HG03066 (cell line): ENCODE measurements at regions not wholly inside any gene's neighbourhood (a gene's known extent, or its start where the extent isn't known, plus 50 kb on each side); places are given as distances from the start of the nearest gene placed in this dataset.
"Not testable (repeated sequence)": the region's sequence is repeated elsewhere in the genome, so short reads cannot be mapped to it uniquely, and the experiment has no call there.

Experiments used
- ATAC-seq: cut with Tn5 transposase; IDR thresholded peaks from one replicate; pipeline ENCODE4 v1.9.1; 2021; ENCODE audit warnings: low read depth; ENCODE audit not compliant: unreplicated experiment

DNA sequence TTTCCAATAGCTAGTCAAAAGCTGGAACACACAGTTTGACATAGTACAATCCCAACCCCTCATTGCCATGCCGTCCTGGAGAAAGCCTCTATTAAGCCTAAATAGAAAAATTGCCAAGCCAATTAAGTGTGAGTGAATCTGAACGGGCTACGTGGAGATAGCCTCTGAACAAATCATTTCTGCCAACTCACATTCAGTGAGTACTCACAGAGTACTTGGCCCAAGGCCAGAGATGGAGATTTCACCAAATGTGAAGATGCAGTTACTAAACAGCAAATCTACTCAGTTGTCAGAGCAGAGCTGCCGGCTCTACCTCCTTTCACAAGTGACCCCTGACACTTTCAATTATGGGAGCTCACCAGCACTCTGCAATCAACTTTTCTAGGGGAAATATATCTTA lies 350.0 kb downstream of the GALC start:
- ATAC-seq = no peak

- ATAC-seq = no peak
These were observed 352.4 kb downstream of the GALC start for GRCh38 chr14:87640553-87640952.

- ATAC-seq = no peak
These were observed 354.8 kb downstream of the GALC start for GRCh38 chr14:87638196-87638595.

DNA sequence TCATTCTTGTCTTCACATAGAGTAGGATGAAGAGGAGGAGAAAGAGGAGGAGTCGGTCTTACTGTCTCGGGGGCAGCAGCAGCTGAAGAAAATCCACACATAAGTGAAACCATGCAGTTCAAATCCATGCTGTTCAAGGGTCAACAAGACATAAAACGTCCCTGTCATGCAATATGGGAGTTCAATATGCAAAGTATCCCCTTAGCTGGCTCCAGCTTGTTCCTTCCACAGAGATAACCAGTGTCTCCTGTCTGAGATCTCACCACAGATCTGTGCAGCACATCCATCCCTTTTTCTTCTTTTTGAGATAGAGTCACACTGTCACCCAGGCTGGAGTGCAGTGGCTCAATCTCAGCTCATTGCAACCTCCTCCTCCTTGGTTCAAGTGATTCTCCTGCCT lies 357.5 kb downstream of the GALC start:
- no peak for ATAC-seq

DNA sequence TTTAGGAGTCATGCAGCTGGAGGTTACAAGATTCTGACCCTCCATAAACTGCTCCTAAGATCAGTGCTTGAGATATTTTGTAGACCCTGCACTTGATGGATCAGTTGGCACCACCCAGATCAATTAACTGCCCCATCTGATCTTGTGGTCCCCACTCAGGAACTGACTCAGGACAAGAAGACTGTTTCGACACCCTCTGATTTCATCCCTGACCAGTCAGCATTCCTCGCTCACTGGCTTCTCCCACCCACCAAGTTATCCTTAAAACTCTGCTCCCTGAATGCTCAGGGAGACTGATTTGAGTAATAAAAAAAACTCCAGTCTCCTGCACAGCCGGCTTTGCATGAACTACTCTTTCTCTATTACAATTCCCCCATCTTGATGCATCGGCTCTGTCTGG lies 360.2 kb downstream of the GALC start:
- no peak for ATAC-seq

DNA sequence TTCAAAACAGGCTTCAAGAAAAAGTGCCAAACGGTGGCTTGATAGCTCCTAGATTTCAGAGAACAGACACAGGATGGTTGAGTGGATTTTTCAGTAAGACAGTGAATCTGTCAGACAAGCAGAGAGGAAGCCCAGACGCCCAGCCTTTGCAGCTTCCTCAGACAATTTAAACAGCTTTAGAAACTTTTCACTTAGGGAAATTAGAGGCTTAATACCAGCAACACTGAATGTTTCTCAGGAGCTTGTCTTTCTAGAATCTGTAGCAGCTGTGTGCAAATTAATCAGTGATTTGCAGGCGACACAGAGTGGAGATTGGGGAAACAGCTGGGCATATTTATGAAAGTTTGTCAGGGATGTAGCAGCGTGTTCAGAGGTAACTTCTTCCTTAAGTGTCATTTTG lies 362.1 kb downstream of the GALC start:
- ATAC-seq = no peak

DNA sequence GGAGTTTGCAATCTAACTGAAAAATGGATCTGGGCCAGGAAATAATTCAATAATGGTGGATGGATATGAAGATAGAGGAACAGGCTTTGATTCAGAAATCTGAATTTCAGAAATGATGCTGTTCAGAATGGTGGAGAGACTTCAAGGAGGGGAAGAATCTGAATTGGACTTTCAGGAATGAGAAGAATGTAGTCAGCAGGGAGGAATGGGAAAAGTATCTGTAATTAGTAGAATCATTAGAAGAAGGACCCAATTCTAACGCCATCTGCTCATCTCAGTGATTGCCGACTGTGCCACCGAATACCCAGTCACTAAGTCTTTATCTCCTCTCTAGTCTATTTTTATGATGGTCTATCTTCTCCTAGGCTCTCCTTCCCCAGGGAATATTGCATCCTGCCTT lies 363.2 kb downstream of the GALC start:
- ATAC-seq = no peak

DNA sequence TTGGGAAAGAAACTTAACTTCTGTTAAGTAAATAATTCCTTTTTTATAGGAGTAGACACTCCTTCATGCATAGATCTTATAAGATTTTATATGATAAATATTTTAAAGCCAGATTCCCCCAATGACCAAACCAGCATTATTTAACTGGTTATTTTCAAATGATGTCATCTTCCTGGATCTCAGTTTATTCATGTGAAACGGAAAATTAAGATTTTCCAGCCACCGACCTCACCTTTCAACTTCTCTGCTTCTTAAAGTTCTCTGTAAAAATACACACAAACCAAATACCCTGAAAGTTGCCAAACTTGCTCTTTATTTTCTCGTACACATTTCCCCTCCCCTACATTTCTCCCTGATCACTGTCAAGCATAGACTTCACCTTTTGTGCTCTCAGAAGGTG lies 364.2 kb downstream of the GALC start:
- no peak for ATAC-seq

DNA sequence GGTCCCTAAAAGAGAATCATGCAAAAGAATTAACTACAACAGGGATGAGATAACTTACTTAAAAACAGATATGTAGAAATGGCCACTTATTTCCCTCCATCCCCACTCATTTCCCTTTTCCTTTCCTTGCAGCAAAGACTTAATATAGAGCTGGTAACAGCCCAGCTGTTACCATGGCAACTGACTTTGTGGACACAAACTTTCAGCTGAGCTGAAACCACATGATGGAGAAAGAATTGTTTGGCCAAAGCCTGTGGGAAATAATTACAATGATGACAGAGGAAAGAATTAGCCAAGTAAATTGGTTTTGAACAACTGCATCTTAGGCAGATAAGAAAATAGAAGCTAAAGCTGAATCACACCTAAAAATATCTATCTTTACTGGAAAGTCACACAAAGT lies 364.9 kb downstream of the GALC start:
- no peak for ATAC-seq

- no peak for ATAC-seq
These were observed 366.7 kb downstream of the GALC start for GRCh38 chr14:87626266-87626665.

DNA sequence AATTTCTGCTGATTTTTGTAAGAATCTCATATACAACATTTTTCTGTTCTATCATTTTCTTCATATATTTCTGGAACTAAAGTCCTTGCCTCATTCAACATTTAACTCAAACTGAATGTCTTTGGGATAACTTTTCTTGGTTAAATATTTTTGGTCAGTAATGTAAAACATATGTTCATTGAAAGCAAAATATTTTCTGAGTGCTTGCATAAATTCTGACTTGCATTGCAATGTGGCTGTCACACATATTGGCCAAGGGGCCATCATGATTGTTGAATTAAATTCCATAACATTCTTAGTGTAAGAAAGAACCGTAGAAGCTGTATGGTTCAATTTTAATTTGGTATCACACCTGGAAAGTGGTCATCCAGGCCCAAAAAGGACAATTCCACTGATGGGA lies 369.4 kb downstream of the GALC start:
- ATAC-seq = no peak

- ATAC-seq = no peak
These were observed 375.9 kb downstream of the GALC start for GRCh38 chr14:87617079-87617478.

GRCh38 chr14:87615822-87616679 lies 376.9 kb downstream of the GALC start:
- ATAC-seq = peak; percentile 90

DNA sequence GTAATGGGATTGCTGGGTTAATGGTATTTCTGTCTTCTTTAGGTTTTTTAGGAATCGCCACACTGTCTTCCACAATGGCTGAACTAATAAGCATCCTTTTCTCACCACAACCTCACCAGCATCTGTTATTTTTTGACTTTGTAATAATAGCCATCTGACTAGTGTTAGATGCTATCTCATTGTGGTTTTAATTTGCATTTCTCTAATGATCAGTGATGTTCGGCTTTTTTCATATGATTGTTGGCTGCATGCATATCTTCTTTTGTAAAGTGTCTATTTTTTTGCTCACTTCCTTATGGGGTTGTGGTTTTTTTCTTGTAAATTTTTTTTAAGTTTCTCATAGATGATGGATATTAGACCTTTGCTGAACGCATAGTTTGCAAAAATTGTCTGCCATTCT lies 377.9 kb downstream of the GALC start:
- ATAC-seq = no peak

DNA sequence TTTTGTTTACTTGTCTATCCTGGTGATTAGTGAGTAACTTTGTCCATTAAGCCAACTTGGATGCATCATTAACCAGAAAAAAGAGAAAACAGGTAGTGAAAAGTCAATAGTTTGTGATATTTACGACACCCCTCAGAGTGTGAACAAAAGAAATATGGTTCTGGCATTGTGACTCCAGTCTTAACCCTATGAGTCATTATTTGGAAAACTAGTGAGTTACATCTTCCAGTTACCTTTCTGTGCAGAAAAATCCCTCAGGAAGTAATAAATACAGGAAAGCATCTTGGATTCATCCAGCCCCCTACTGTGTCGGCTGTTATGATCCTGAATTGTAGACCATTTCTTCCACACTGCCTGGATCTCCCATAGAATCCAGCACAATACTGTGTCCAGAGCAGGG lies 379.1 kb downstream of the GALC start:
- no peak for ATAC-seq

DNA sequence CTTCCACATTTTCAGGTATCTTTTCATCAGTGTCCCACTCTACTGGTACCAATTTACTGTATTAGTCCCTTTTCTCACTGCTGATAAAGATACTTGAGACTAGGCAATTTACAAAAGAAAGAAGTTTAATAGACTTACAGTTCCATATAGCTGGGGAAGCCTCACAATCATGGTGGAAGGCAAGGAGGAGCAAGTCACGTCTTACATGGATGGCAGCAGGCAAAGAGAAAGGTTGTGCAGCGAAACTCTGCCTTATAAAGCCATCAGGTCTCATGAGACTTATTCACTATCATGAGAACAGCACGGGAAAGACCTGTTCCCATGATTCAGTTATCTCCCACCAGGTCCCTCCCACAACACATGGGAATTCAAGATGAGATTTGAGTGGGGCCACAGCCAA lies 385.9 kb downstream of the GALC start:
- not testable (repeated sequence) for ATAC-seq

- ATAC-seq = no peak
These were observed 391.9 kb downstream of the GALC start for GRCh38 chr14:87601036-87601435.

- no peak for ATAC-seq
These were observed 392.7 kb downstream of the GALC start for GRCh38 chr14:87600240-87600639.

DNA sequence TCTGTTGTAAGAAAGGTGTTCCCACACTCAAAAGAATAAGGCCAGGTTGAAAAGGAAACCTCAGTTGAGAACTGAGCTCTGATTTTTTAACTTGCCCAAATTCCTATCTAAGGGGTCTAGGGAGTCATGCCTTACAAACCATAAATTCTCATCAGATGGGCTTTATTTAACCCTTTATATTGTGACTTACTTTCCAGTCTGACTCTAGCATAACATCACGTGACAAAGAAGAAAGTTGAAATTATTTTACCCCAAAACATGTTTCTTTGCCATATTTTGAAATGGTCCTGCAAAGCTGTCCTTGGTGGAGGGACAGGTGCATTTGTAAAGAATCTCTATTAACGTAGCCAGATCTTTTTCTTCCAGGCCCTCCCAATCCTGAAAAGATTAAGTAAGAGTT lies 411.7 kb downstream of the GALC start:
- no peak for ATAC-seq

DNA sequence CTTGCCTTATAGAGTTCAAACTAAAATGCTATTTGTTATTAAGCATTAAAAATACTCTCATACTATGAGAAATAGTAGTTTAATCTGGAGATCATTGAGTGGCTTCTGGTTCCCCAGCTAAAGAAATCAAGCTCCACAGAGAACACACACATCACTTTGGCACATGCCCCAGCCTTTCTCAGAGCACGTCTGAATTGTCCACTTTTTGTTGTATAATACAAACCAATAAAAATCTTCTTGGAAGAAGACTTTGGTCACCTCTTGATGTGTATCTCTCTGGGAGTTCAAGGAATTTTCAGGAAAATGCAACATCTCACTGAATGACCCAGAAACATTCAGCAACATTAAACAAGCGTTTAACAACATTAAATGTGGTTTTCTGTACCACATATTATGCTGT lies 413.9 kb downstream of the GALC start:
- no peak for ATAC-seq

GRCh38 chr14:87575378-87575777 lies 417.6 kb downstream of the GALC start:
- ATAC-seq = no peak

- no peak for ATAC-seq
These were observed 419.4 kb downstream of the GALC start for GRCh38 chr14:87573591-87573990.
